ENCODE measurements at regions not wholly inside any gene's neighbourhood (a gene's known extent, or its start where the extent isn't known, plus 50 kb on each side); places are given as distances from the start of the nearest gene placed in this dataset.
"Not testable (repeated sequence)": the region's sequence is repeated elsewhere in the genome, so short reads cannot be mapped to it uniquely, and the experiment has no call there.

- DNase-seq: no peak
These were observed 232.7 kb upstream of the SGK1 start for GRCh38 chr6:134550604-134551003.

- no peak for DNase-seq
These were observed 231.9 kb upstream of the SGK1 start for GRCh38 chr6:134549854-134550253.

- no peak for DNase-seq
These were observed 229.2 kb upstream of the SGK1 start for GRCh38 chr6:134546962-134547645.

GRCh38 chr6:134544737-134545136 is 226.8 kb upstream of the SGK1 start:
- DNase-seq: no peak

GRCh38 chr6:134543128-134543527 is 225.2 kb upstream of the SGK1 start:
- DNase-seq: no peak

GRCh38 chr6:134541001-134541400 is 223.1 kb upstream of the SGK1 start:
- DNase-seq: no peak

GRCh38 chr6:134539865-134540323 is 222.0 kb upstream of the SGK1 start:
- peak in 8 of 14 donors; percentile 36 to 74 (median 40) for DNase-seq

- not testable (repeated sequence) for DNase-seq
These were observed 219.9 kb upstream of the SGK1 start for GRCh38 chr6:134537765-134538164.

GRCh38 chr6:134537146-134537555 is 219.2 kb upstream of the SGK1 start:
- no peak for DNase-seq

- no peak for DNase-seq
These were observed 217.9 kb upstream of the SGK1 start for GRCh38 chr6:134535831-134536230.

GRCh38 chr6:134534708-134535149 is 216.8 kb upstream of the SGK1 start:
- no peak for DNase-seq

GRCh38 chr6:134533991-134534390 is 216.1 kb upstream of the SGK1 start:
- DNase-seq: no peak

- DNase-seq: no peak
These were observed 215.0 kb upstream of the SGK1 start for GRCh38 chr6:134532694-134533624.

- DNase-seq: no peak
These were observed 213.7 kb upstream of the SGK1 start for GRCh38 chr6:134531611-134532010.

GRCh38 chr6:134531188-134531551 is 213.3 kb upstream of the SGK1 start:
- no peak for DNase-seq

GRCh38 chr6:134529921-134530320 is 212.0 kb upstream of the SGK1 start:
- no peak for DNase-seq

GRCh38 chr6:134529305-134529704 is 211.4 kb upstream of the SGK1 start:
- DNase-seq: no peak

- DNase-seq: no peak
These were observed 209.3 kb upstream of the SGK1 start for GRCh38 chr6:134527108-134527787.

- DNase-seq: no peak
These were observed 207.4 kb upstream of the SGK1 start for GRCh38 chr6:134525190-134525868.

GRCh38 chr6:134523903-134524650 is 206.2 kb upstream of the SGK1 start:
- DNase-seq: no peak

GRCh38 chr6:134523051-134523450 is 205.1 kb upstream of the SGK1 start:
- no peak for DNase-seq

- DNase-seq: no peak
These were observed 203.2 kb upstream of the SGK1 start for GRCh38 chr6:134521116-134521501.
